HepG2 (cell line): ENCODE measurements at regions not wholly inside any gene's neighbourhood (a gene's known extent, or its start where the extent isn't known, plus 50 kb on each side); places are given as distances from the start of the nearest gene placed in this dataset.
"Not testable (repeated sequence)": the region's sequence is repeated elsewhere in the genome, so short reads cannot be mapped to it uniquely, and the experiment has no call there.

Experiments used
- ATAC-seq: fragments of 200-7000 bp; cut with Tn5 transposase; 3 replicates; pipeline ENCODE4 v1.9.1; 2020; ENCODE audit warnings: mild to moderate bottlenecking, moderate library complexity
- BruUV-seq: library from RNA; stranded (reverse); fragments of 400-500 nt; replicated peaks from 2 replicates; lab custom pipeline; 2021; lab: Mats Ljungman, UMichigan
- CTCF ChIA-PET: fragments of 300-600 bp; formaldehyde crosslinking; extraction: SDS; loops from one replicate; lab custom pipeline; 2021; ENCODE audit warnings: low total read pairs, inconsistent platforms, low intra/inter-chr PET ratio; lab: Yijun Ruan, JAX
- POLR2A ChIA-PET: fragments of 350-600 bp; sonication (Branson Sonifier 250); formaldehyde crosslinking; loops from one replicate; lab custom pipeline; 2020; ENCODE audit warnings: antibody characterized with exemption, inconsistent platforms; lab: Yijun Ruan, JAX
- DNase-seq: peaks from one replicate; pipeline ENCODE4 v3.0.0-alpha.2; 2015; ENCODE audit warnings: low spot score
- FAIRE-seq: peaks from 3 replicates; lab custom pipeline; 2011; peaks lifted over from hg19 to GRCh38; lab: Jason Lieb, UNC
- H2AFZ ChIP-seq: one replicate; pipeline ENCODE4 v1.6.1; 2011; ENCODE audit warnings: low read length, inconsistent platforms
- H3K27ac ChIP-seq: fragments of 300-600 bp; 3 replicates; pipeline ENCODE4 v1.8.0; 2011; ENCODE audit warnings: mixed run types, mild to moderate bottlenecking, mixed read lengths, low read length, inconsistent platforms; ENCODE audit not compliant: insufficient read depth; ENCODE audit errors: extremely low read length
- H3K27me3 ChIP-seq, 2 experiments: fragments of 200-600 bp in 1 of 2; 2 replicates in 1 of 2; 3 replicates in 1 of 2; pipeline versions ENCODE4 v1.6.0 to v1.8.0; 2011; ENCODE audit warnings: low read length in 2 of 2, mild to moderate bottlenecking in 2 of 2, moderate library complexity in 2 of 2, inconsistent platforms in 1 of 2; ENCODE audit not compliant: insufficient read depth in 2 of 2, control insufficient read depth in 1 of 2
- H3K36me3 ChIP-seq, 2 experiments: fragments of 200-600 bp in 1 of 2; replicated peaks in 1 of 2; 2 replicates in 1 of 2; 3 replicates in 1 of 2; pipeline versions ENCODE4 v1.5.1 to v1.8.0; 2011; ENCODE audit warnings: low read length in 2 of 2, inconsistent platforms in 1 of 2; ENCODE audit not compliant: insufficient read depth in 2 of 2, control insufficient read depth in 1 of 2
- H3K4me1 ChIP-seq: 2 replicates; pipeline ENCODE4 v1.5.1; 2012; ENCODE audit warnings: low read length, inconsistent platforms; ENCODE audit not compliant: insufficient read depth
- H3K4me2 ChIP-seq: 2 replicates; pipeline ENCODE4 v1.6.0; 2011; ENCODE audit warnings: low read depth, low read length, inconsistent platforms
- H3K4me3 ChIP-seq, 3 experiments: fragments of 200-600 bp in 1 of 3; sonication (generic), shearing (Covaris generic) in 1 of 3; replicated peaks in 1 of 3; 2 replicates each; pipeline ENCODE4 v1.5.1; 2011 to 2016; ENCODE audit warnings: low read length in 3 of 3, inconsistent platforms in 2 of 3, low read depth in 2 of 3, mild to moderate bottlenecking in 2 of 3, control low read depth in 1 of 3, mixed read lengths in 1 of 3; ENCODE audit not compliant: insufficient read depth in 1 of 3
- H3K79me2 ChIP-seq: one replicate; pipeline ENCODE4 v1.6.1; 2011; ENCODE audit warnings: low read length, inconsistent platforms; ENCODE audit not compliant: insufficient read depth
- H3K9ac ChIP-seq: 2 replicates; pipeline ENCODE4 v1.6.0; 2011; ENCODE audit warnings: mild to moderate bottlenecking, low read depth, low read length, inconsistent platforms; ENCODE audit not compliant: insufficient read depth
- H3K9me3 ChIP-seq: 2 replicates; pipeline ENCODE4 v1.5.1; 2012; ENCODE audit warnings: mild to moderate bottlenecking, low read length
- H4K20me1 ChIP-seq: 2 replicates; pipeline ENCODE4 v1.6.0; 2011; ENCODE audit warnings: inconsistent platforms, mild to moderate bottlenecking, low read length, moderate library complexity; ENCODE audit not compliant: insufficient read depth
- GATAD1 ChIP-seq: IDR thresholded peaks from 2 replicates; pipeline ENCODE4 v1.6.1; 2016; ENCODE audit warnings: missing genetic modification reagents, missing compliant biosample characterization
- GLI4 ChIP-seq: sonication (generic); formaldehyde crosslinking; IDR thresholded peaks from 2 replicates; pipeline ENCODE4 v1.5.1; 2020; ENCODE audit warnings: missing genetic modification reagents, mild to moderate bottlenecking, moderate library complexity, borderline replicate concordance
- JARID2 ChIP-seq: sonication (generic); formaldehyde crosslinking; IDR thresholded peaks from 2 replicates; pipeline ENCODE4 v1.8.1; 2023; ENCODE audit warnings: missing genetic modification reagents, inconsistent platforms; ENCODE audit not compliant: insufficient replicate concordance
- JUND ChIP-seq: sonication (generic); formaldehyde crosslinking; IDR thresholded peaks from 2 replicates; pipeline ENCODE4 v1.8.0; 2022; ENCODE audit warnings: mild to moderate bottlenecking, missing genetic modification reagents
- LRRFIP1 ChIP-seq: sonication (generic); formaldehyde crosslinking; conservative IDR thresholded peaks from 2 replicates; pipeline ENCODE4 v1.4.0; 2020; ENCODE audit warnings: missing genetic modification reagents
- SIX4 ChIP-seq: sonication (generic); formaldehyde crosslinking; IDR thresholded peaks from 2 replicates; pipeline ENCODE4 v1.4.0; 2020; ENCODE audit warnings: missing genetic modification reagents
- ZBTB37 ChIP-seq: sonication (generic); formaldehyde crosslinking; IDR thresholded peaks from 2 replicates; pipeline ENCODE4 v1.4.0; 2020; ENCODE audit warnings: mild to moderate bottlenecking, missing genetic modification reagents
- ZNF367 ChIP-seq: sonication (generic); formaldehyde crosslinking; IDR thresholded peaks from 2 replicates; pipeline ENCODE4 v1.4.0; 2020; ENCODE audit warnings: missing genetic modification reagents, borderline replicate concordance
- ZNF720 ChIP-seq: sonication (generic); formaldehyde crosslinking; IDR thresholded peaks from 2 replicates; pipeline ENCODE4 v1.4.0; 2020; ENCODE audit warnings: missing genetic modification reagents
- ZNF766 ChIP-seq: sonication (generic); formaldehyde crosslinking; IDR thresholded peaks from 2 replicates; pipeline ENCODE4 v1.5.0; 2020; ENCODE audit warnings: missing genetic modification reagents, borderline replicate concordance
- ZNF850 ChIP-seq: sonication (generic); formaldehyde crosslinking; conservative IDR thresholded peaks from 2 replicates; pipeline ENCODE4 v1.9.0; 2021; ENCODE audit warnings: mild to moderate bottlenecking, missing genetic modification reagents
- ZSCAN30 ChIP-seq: sonication (generic); formaldehyde crosslinking; IDR thresholded peaks from 2 replicates; pipeline ENCODE4 v1.5.0; 2020; ENCODE audit warnings: mild to moderate bottlenecking, missing genetic modification reagents
- WGBS: methylation state at CpG from one replicate; pipeline ENCODE4 v1.1.6; 2017; ENCODE audit warnings: low lambda C conversion rate; 5-methylcytosine and 5-hydroxymethylcytosine counted together
- in situ Hi-C: cut with HindIII; loops from 2 replicates; pipeline ENCODE4 v1.10.0; 2017; ENCODE audit warnings: low pct_unique_long_range_greater_than_20kb; ENCODE audit not compliant: extremely low pct_ligation_motif_present
- intact Hi-C: fragments of 100-400 bp; cut with micrococcal nuclease; formaldehyde crosslinking; loops from one replicate; pipeline ENCODE4 v1.10.0; 2022; ENCODE audit not compliant: unreplicated experiment

- ATAC-seq, CTCF ChIA-PET, H3K79me2 ChIP-seq, H3K4me3 ChIP-seq, H3K36me3 ChIP-seq, in situ Hi-C loops, H2AFZ ChIP-seq, H4K20me1 ChIP-seq, H3K9ac ChIP-seq, FAIRE-seq, H3K27me3 ChIP-seq, H3K4me2 ChIP-seq, DNase-seq, H3K4me1 ChIP-seq, POLR2A ChIA-PET, H3K27ac ChIP-seq, BruUV-seq, intact Hi-C loops: not testable (repeated sequence)
- 34% methylated on average over 4 of the region's 4 CpGs for WGBS
- H3K9me3 ChIP-seq: peaks cover 11% of the 10 kb centered on the region
These were observed 242.1 kb upstream of the DDHD1 start for GRCh38 chr14:53395267-53395666.

- no peak overlapping the region for H3K4me3 ChIP-seq
- no TSS peak for BruUV-seq
- 25% methylated on average over 4 of the region's 4 CpGs for WGBS
- H3K9me3 ChIP-seq: peaks cover 11% of the 10 kb centered on the region
- H3K36me3 ChIP-seq: no peaks in the 10 kb centered on the region
- ATAC-seq (no peak), FAIRE-seq (no peak), DNase-seq (no peak)
- H3K4me1 ChIP-seq: no peaks in the 10 kb centered on the region
- H4K20me1 ChIP-seq: no peaks in the 10 kb centered on the region
- intact Hi-C loops: no loop called here
- ChIA-PET CTCF (no interaction called here), POLR2A (no interaction called here)
- H2AFZ ChIP-seq: no peak overlapping the region
- H3K27me3 ChIP-seq: peaks cover 0 to 21% of the 10 kb centered on the region in 2 experiments; a peak in 3 of 5 replicates
- in situ Hi-C loops: no loop called here
- H3K27ac ChIP-seq: no peak overlapping the region
- H3K9ac ChIP-seq: no peak overlapping the region
- no peaks in the 10 kb centered on the region for H3K79me2 ChIP-seq
- no peak overlapping the region for H3K4me2 ChIP-seq
- TF ChIP-seq ZNF367 (CRISPR knock-in tag) (no peak), JARID2 (CRISPR knock-in tag) (no peak), LRRFIP1 (no peak), ZSCAN30 (CRISPR knock-in tag) (no peak), GATAD1 (CRISPR knock-in tag) (no peak), ZNF766 (CRISPR knock-in tag) (no peak), SIX4 (no peak), ZBTB37 (CRISPR knock-in tag) (no peak), ZNF720 (no peak), JUND (CRISPR knock-in tag) (no peak), GLI4 (CRISPR knock-in tag) (no peak), ZNF850 (CRISPR knock-in tag) (no peak)
These were observed 238.6 kb upstream of the DDHD1 start for GRCh38 chr14:53391631-53392285.
